OCI-LY1 (cell line): ENCODE measurements at regions not wholly inside any gene's neighbourhood (a gene's known extent, or its start where the extent isn't known, plus 50 kb on each side); places are given as distances from the start of the nearest gene placed in this dataset.

ENCODE experiments used
- CTCF ChIP-seq: fragments of 200-600 bp; sonication (generic), shearing (Covaris generic); IDR thresholded peaks from 2 replicates; pipeline ENCODE4 v1.5.1; 2017; ENCODE audit warnings: mild to moderate bottlenecking, antibody characterized with exemption, low read length, moderate library complexity, mixed read lengths
- EZH2 ChIP-seq: fragments of 200-600 bp; sonication (generic), shearing (Covaris generic); IDR thresholded peaks from 2 replicates; pipeline ENCODE4 v1.8.0; 2017; ENCODE audit warnings: borderline replicate concordance, mixed run types, mild to moderate bottlenecking, antibody characterized with exemption, low read length, moderate library complexity, mixed read lengths

DNA sequence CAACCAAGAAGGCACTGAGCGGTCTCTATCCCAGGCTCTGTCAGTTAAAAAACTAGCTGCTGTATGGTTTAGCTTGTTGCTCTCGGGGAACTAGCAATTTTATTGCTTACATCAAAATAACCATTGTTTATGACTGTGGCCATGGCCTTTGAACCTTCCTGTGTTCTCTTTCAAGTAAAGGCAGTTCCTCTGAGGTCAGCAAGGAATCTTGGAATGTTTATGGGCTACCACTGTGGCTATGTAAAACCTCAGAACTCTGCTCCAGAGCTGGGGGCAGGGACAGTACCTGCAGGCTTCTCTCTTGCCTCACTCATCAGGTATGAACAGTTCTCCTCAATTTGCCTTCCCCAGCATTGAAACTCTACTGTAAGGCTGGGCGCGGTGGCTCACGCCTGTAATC is 416.0 kb upstream of the NETO1 start:
- no peak for TF ChIP-seq CTCF
- TF ChIP-seq EZH2: no peak
